ENCODE measurements at regions not wholly inside any gene's neighbourhood (a gene's known extent, or its start where the extent isn't known, plus 50 kb on each side); places are given as distances from the start of the nearest gene placed in this dataset.
A peak's percentile ranks its signal among the peaks of the same experiment; 100 is the strongest.

GRCh38 chr2:7281231-7282201 lies 364.3 kb downstream of the RNF144A start:
- H3K27ac ChIP-seq (ENCODE audit: low read length) = no peak overlapping the region
- DNase-seq = peak; percentile 45
- H3K4me1 ChIP-seq (ENCODE audit: control insufficient read depth, insufficient read depth, low read length) = peaks cover 6% of the 10 kb centered on the region
- no peak overlapping the region for H3K4me3 ChIP-seq (ENCODE audit: low read length)
- H3K27me3 ChIP-seq (ENCODE audit: control insufficient read depth, insufficient read depth, low read length) = no peaks in the 10 kb centered on the region
- no peaks in the 10 kb centered on the region for H3K9me3 ChIP-seq (replicated peaks; ENCODE audit: control insufficient read depth, low read depth, low read length)
- 10% methylated on average over 1 of the region's 9 CpGs for WGBS (ENCODE audit: insufficient coverage)
- no peaks in the 10 kb centered on the region for H3K36me3 ChIP-seq (ENCODE audit: control insufficient read depth, insufficient read depth, low read length)

GRCh38 chr2:7286120-7286519 lies 368.9 kb downstream of the RNF144A start:
- H3K27me3 ChIP-seq (ENCODE audit: control insufficient read depth, insufficient read depth, low read length) = no peaks in the 10 kb centered on the region
- H3K27ac ChIP-seq (ENCODE audit: low read length) = no peak overlapping the region
- H3K4me3 ChIP-seq (ENCODE audit: low read length) = no peak overlapping the region
- no peaks in the 10 kb centered on the region for H3K9me3 ChIP-seq (replicated peaks; ENCODE audit: control insufficient read depth, low read depth, low read length)
- DNase-seq = no peak
- H3K36me3 ChIP-seq (ENCODE audit: control insufficient read depth, insufficient read depth, low read length) = no peaks in the 10 kb centered on the region
- WGBS (ENCODE audit: insufficient coverage) = 92% methylated on average over 8 of the region's 9 CpGs
- H3K4me1 ChIP-seq (ENCODE audit: control insufficient read depth, insufficient read depth, low read length) = peaks cover 5% of the 10 kb centered on the region

GRCh38 chr2:7288484-7288883 lies 371.3 kb downstream of the RNF144A start:
- H3K4me1 ChIP-seq (ENCODE audit: control insufficient read depth, insufficient read depth, low read length) = no peaks in the 10 kb centered on the region
- H3K27me3 ChIP-seq (ENCODE audit: control insufficient read depth, insufficient read depth, low read length) = no peaks in the 10 kb centered on the region
- H3K4me3 ChIP-seq (ENCODE audit: low read length) = no peak overlapping the region
- H3K36me3 ChIP-seq (ENCODE audit: control insufficient read depth, insufficient read depth, low read length) = no peaks in the 10 kb centered on the region
- DNase-seq = no peak
- H3K27ac ChIP-seq (ENCODE audit: low read length) = no peak overlapping the region
- 81% methylated on average over 4 of the region's 4 CpGs for WGBS (ENCODE audit: insufficient coverage)
- H3K9me3 ChIP-seq (replicated peaks; ENCODE audit: control insufficient read depth, low read depth, low read length) = no peaks in the 10 kb centered on the region

- 64% methylated on average over 2 of the region's 7 CpGs for WGBS (ENCODE audit: insufficient coverage)
- Histone ChIP-seq H3K9me3 (replicated peaks; ENCODE audit: control insufficient read depth, low read depth, low read length) (no peaks in the 10 kb centered on the region), H3K27me3 (ENCODE audit: control insufficient read depth, insufficient read depth, low read length) (no peaks in the 10 kb centered on the region), H3K27ac (ENCODE audit: low read length) (no peak overlapping the region), H3K4me1 (ENCODE audit: control insufficient read depth, insufficient read depth, low read length) (no peaks in the 10 kb centered on the region), H3K36me3 (ENCODE audit: control insufficient read depth, insufficient read depth, low read length) (no peaks in the 10 kb centered on the region), H3K4me3 (ENCODE audit: low read length) (no peak overlapping the region)
- DNase-seq = no peak
Measured at GRCh38 chr2:7289697-7290096, 372.5 kb downstream of the RNF144A start.

DNA sequence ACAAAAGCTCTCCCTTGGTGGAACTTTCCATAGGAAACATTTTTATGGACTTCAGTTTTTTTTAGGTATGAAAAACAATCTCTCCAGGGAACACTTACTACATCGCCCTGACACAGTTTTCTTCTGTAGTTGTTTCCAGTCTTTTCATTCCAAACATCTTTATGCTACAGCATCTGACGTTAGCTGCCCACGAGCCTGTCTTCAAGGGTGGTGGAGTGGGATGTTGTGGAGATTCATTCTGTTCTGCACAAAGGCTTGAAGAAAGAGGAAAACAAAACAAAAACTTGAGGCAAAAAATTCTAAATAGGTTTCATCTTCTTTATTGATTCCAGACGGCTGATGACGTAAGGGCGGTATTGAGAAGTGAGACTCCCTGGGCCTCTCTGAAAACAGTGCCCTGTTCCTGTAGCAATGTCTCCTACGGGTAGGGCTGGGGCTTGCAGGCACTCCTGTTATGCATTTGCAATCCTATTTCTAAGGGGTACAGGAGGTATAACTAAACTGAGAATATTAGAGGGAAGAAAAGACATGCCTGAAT lies 375.0 kb downstream of the RNF144A start:
- no peaks in the 10 kb centered on the region for H3K9me3 ChIP-seq (replicated peaks; ENCODE audit: control insufficient read depth, low read depth, low read length)
- H3K4me1 ChIP-seq (ENCODE audit: control insufficient read depth, insufficient read depth, low read length) = no peaks in the 10 kb centered on the region
- H3K27me3 ChIP-seq (ENCODE audit: control insufficient read depth, insufficient read depth, low read length) = no peaks in the 10 kb centered on the region
- no peaks in the 10 kb centered on the region for H3K36me3 ChIP-seq (ENCODE audit: control insufficient read depth, insufficient read depth, low read length)
- WGBS (ENCODE audit: insufficient coverage) = 42% methylated on average over 3 of the region's 7 CpGs
- no peak overlapping the region for H3K27ac ChIP-seq (ENCODE audit: low read length)
- no peak overlapping the region for H3K4me3 ChIP-seq (ENCODE audit: low read length)
- DNase-seq = peak; percentile 18

DNA sequence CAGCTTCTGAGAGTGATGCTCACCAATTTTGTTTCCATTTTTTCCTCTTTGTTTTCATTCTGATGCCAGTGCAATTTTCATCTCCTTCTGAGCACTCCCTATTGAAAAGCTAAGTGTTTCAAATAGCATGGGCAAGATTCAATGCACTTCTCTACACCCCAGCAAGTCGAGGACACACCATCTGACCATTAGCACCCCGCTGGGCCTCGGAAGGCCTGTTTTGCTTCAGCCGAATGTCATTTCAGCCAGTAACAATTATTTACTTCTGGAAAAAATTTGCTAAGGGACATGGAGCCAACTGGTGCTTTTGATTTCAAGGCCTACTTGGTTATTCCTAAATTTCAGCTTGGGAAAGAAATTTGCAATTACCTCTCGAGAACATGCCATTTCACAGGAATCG lies 392.4 kb downstream of the RNF144A start:
- Histone ChIP-seq H3K4me3 (ENCODE audit: low read length) (no peak overlapping the region), H3K27me3 (ENCODE audit: control insufficient read depth, insufficient read depth, low read length) (no peaks in the 10 kb centered on the region), H3K9me3 (replicated peaks; ENCODE audit: control insufficient read depth, low read depth, low read length) (no peaks in the 10 kb centered on the region), H3K4me1 (ENCODE audit: control insufficient read depth, insufficient read depth, low read length) (no peaks in the 10 kb centered on the region), H3K36me3 (ENCODE audit: control insufficient read depth, insufficient read depth, low read length) (no peaks in the 10 kb centered on the region), H3K27ac (ENCODE audit: low read length) (no peak overlapping the region)
- DNase-seq = no peak
- no CpG with 5 or more reads among the region's 6 CpGs for WGBS (ENCODE audit: insufficient coverage)

- no peaks in the 10 kb centered on the region for H3K4me1 ChIP-seq (ENCODE audit: control insufficient read depth, insufficient read depth, low read length)
- WGBS (ENCODE audit: insufficient coverage) = 58% methylated on average over 24 of the region's 24 CpGs
- no peak for DNase-seq
Measured at GRCh38 chr2:7324706-7325105, 407.5 kb downstream of the RNF144A start.

DNA sequence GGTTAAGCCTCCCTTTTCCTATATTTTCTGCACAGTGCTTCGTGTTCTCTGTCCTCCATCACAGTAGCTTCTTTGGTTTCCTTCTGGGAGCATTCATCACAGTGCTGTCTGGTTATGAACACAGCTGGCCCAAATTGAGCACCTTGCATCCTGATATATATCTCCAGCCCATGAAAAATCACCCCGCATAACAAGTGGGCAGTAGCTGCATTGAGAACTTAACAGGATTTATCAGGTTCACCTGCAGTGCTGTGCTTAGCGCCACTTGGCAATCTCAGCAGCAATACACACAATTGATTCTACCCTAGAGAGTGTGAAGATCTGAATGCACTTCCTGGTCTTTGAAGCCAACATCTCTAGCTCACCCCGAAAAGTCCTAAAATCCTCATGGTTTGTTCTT lies 408.0 kb downstream of the RNF144A start:
- Histone ChIP-seq H3K36me3 (ENCODE audit: control insufficient read depth, insufficient read depth, low read length) (no peaks in the 10 kb centered on the region), H3K4me3 (ENCODE audit: low read length) (no peak overlapping the region), H3K27me3 (ENCODE audit: control insufficient read depth, insufficient read depth, low read length) (peaks cover 3% of the 10 kb centered on the region), H3K9me3 (replicated peaks; ENCODE audit: control insufficient read depth, low read depth, low read length) (no peaks in the 10 kb centered on the region), H3K4me1 (ENCODE audit: control insufficient read depth, insufficient read depth, low read length) (no peaks in the 10 kb centered on the region), H3K27ac (ENCODE audit: low read length) (no peak overlapping the region)
- WGBS (ENCODE audit: insufficient coverage) = 82% methylated on average over 3 of the region's 4 CpGs
- DNase-seq = no peak

More at GRCh38 chr2:7324706-7325105, 407.5 kb downstream of the RNF144A start:
- Histone ChIP-seq H3K27ac (ENCODE audit: low read length) (no peak overlapping the region), H3K27me3 (ENCODE audit: control insufficient read depth, insufficient read depth, low read length) (peaks cover 3% of the 10 kb centered on the region), H3K4me3 (ENCODE audit: low read length) (no peak overlapping the region), H3K9me3 (replicated peaks; ENCODE audit: control insufficient read depth, low read depth, low read length) (no peaks in the 10 kb centered on the region), H3K36me3 (ENCODE audit: control insufficient read depth, insufficient read depth, low read length) (no peaks in the 10 kb centered on the region)

DNA sequence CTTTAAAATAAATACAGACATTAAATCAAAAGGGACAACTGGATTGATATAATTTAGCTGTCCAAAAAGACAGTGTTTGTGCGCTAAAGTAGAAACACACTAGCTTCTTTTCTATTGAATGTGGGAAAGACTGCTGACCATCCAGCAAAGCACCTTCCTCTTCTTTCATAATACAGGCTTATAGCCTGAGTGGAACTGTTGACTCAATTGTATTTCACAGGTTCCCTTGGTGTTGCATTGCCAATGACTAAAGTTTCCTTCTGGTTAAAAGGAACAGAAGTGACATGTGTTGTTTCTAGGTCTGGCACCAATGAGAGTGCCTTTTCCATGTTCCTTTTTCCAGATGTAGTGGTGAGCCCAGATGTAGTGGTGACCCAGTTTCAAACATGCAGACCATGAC lies 412.3 kb downstream of the RNF144A start:
- Histone ChIP-seq H3K4me1 (ENCODE audit: control insufficient read depth, insufficient read depth, low read length) (no peaks in the 10 kb centered on the region), H3K27ac (ENCODE audit: low read length) (no peak overlapping the region), H3K4me3 (ENCODE audit: low read length) (no peak overlapping the region), H3K36me3 (ENCODE audit: control insufficient read depth, insufficient read depth, low read length) (no peaks in the 10 kb centered on the region), H3K9me3 (replicated peaks; ENCODE audit: control insufficient read depth, low read depth, low read length) (no peaks in the 10 kb centered on the region), H3K27me3 (ENCODE audit: control insufficient read depth, insufficient read depth, low read length) (peaks cover 3% of the 10 kb centered on the region)
- no CpG with 5 or more reads among the region's 1 CpG for WGBS (ENCODE audit: insufficient coverage)
- no peak for DNase-seq

- no peaks in the 10 kb centered on the region for H3K36me3 ChIP-seq (ENCODE audit: control insufficient read depth, insufficient read depth, low read length)
- DNase-seq = no peak
- H3K27me3 ChIP-seq (ENCODE audit: control insufficient read depth, insufficient read depth, low read length) = no peaks in the 10 kb centered on the region
- H3K9me3 ChIP-seq (replicated peaks; ENCODE audit: control insufficient read depth, low read depth, low read length) = no peaks in the 10 kb centered on the region
- no peak overlapping the region for H3K27ac ChIP-seq (ENCODE audit: low read length)
- H3K4me1 ChIP-seq (ENCODE audit: control insufficient read depth, insufficient read depth, low read length) = no peaks in the 10 kb centered on the region
- no peak overlapping the region for H3K4me3 ChIP-seq (ENCODE audit: low read length)
- WGBS (ENCODE audit: insufficient coverage) = no CpG with 5 or more reads among the region's 2 CpGs
Measured at GRCh38 chr2:7333189-7333765, 416.1 kb downstream of the RNF144A start.

Measured in muscle of leg (tissue), 3 donors.